Muscle layer of colon (tissue), 2 donors: ENCODE measurements at regions not wholly inside any gene's neighbourhood (a gene's known extent, or its start where the extent isn't known, plus 50 kb on each side); places are given as distances from the start of the nearest gene placed in this dataset.
"Not testable (repeated sequence)": the region's sequence is repeated elsewhere in the genome, so short reads cannot be mapped to it uniquely, and the experiment has no call there.

Experiments
- H3K27ac ChIP-seq: one replicate; pipeline ENCODE4 v1.7.0; 2013; ENCODE audit warnings: low read depth, mild to moderate bottlenecking, low read length, moderate library complexity
- H3K27me3 ChIP-seq, 2 donors: one replicate each; pipeline ENCODE4 v1.7.0; 2013; ENCODE audit warnings: low read length in 2 of 2, mild to moderate bottlenecking in 2 of 2; ENCODE audit not compliant: insufficient read depth in 2 of 2, control insufficient read depth in 1 of 2
- H3K36me3 ChIP-seq: one replicate; pipeline ENCODE4 v1.7.0; 2013; ENCODE audit warnings: mild to moderate bottlenecking, low read length; ENCODE audit not compliant: insufficient read depth
- H3K4me1 ChIP-seq: one replicate; pipeline ENCODE4 v1.7.0; 2013; ENCODE audit warnings: mild to moderate bottlenecking, low read length; ENCODE audit not compliant: insufficient read depth
- H3K4me3 ChIP-seq, 2 donors: one replicate each; pipeline ENCODE4 v1.7.0; 2013; ENCODE audit warnings: low read length in 2 of 2, low read depth in 1 of 2, mild to moderate bottlenecking in 1 of 2, moderate library complexity in 1 of 2
- H3K9ac ChIP-seq: one replicate; pipeline ENCODE4 v1.7.0; 2013; ENCODE audit warnings: low read length
- H3K9me3 ChIP-seq: one replicate; pipeline ENCODE4 v1.7.0; 2013; ENCODE audit warnings: mild to moderate bottlenecking, low read length
- donor health status: abdominal sarcoma.
- donor health status: Adenocarcinoma of cecum.

DNA sequence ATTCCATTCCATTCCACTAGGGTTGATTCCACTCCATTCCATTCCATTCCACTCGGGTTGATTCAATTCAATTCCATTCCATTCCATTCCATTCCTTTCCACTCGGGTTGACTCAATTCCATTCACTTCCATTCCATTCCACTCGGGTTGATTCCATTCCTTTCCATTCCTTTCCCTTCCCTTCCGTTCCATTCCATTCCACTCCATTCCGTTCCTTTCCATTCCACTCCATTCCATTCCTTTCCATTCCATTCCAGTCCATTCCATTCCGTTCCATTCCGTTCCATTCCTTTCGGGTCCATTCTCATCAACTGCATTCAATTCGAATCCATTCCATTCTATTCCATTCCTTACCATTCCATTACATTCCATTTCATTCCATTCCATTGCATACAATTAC lies 1135.3 kb downstream of the RPIA start:
- H3K9me3 ChIP-seq, H3K4me3 ChIP-seq, H3K27me3 ChIP-seq, H3K9ac ChIP-seq, H3K4me1 ChIP-seq, H3K27ac ChIP-seq, H3K36me3 ChIP-seq: not testable (repeated sequence)

DNA sequence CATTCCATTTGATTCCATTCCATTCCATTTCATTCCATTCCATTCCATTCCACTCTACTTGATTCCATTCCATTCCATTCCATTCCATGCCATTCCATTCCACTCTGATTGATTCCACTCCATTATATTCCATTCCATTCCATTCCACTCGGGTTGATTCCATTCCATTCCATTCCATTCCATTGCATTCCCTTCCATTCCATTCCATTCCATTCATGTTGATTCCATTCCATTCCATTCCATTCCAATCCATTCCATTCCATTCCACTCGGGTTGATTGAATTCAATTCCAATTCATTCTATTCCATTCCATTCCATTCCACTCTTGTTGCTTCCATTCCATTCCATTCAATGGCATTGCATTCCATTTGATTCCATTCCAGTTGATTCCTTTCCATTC lies 1136.4 kb downstream of the RPIA start:
- H3K9ac ChIP-seq, H3K27me3 ChIP-seq, H3K36me3 ChIP-seq, H3K4me1 ChIP-seq, H3K4me3 ChIP-seq, H3K9me3 ChIP-seq, H3K27ac ChIP-seq: not testable (repeated sequence)

DNA sequence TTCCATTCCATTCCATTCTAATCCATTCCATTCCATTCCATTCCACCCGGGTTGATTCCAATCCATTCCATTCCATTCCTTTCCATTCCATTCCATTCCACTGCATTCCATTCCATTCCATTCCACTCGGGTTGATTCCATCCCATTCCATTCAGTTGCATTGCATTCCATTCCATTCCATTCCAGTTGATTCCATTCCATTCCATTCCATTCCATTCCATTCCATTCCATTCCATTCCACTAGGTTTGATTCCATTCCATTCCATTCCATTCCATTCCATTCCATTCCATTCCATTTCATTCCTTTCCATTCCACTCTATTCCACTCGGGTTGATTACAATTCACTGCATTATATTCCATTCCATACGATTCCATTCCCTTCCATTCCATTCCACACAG lies 1136.9 kb downstream of the RPIA start:
- not testable (repeated sequence) for H3K9me3 ChIP-seq, H3K4me3 ChIP-seq, H3K27me3 ChIP-seq, H3K36me3 ChIP-seq, H3K4me1 ChIP-seq, H3K9ac ChIP-seq, H3K27ac ChIP-seq

DNA sequence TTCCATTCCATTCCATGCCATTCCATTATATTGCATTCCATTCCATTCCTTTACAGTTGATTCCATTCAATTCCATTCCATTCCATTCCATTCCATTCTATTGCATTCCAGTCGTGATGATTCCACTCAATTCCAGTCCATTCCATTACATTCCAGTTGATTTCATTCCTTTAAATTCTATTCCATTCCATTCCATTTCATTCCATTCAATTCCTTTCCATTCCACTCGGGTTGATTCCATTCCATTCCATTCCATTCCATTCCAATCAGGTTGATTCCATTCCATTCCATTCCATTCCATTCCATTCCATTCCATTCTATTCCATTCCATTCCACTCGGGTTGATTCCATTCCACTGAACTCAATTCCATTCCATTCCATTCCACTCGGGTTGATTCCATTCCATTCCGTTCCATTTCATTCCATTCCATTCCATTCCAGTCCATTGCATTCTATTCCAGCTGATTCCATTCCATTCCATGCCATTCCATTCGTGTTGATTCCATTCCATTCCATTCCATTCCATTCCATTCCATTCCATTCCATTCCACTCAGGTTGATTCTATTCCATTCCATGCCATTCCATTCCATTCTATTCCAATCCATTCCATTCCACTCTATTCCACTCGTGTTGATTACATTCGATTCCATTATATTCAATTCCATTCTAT lies 1137.6 kb downstream of the RPIA start:
- H3K4me1 ChIP-seq, H3K9me3 ChIP-seq, H3K27me3 ChIP-seq, H3K9ac ChIP-seq, H3K27ac ChIP-seq, H3K36me3 ChIP-seq, H3K4me3 ChIP-seq: not testable (repeated sequence)

DNA sequence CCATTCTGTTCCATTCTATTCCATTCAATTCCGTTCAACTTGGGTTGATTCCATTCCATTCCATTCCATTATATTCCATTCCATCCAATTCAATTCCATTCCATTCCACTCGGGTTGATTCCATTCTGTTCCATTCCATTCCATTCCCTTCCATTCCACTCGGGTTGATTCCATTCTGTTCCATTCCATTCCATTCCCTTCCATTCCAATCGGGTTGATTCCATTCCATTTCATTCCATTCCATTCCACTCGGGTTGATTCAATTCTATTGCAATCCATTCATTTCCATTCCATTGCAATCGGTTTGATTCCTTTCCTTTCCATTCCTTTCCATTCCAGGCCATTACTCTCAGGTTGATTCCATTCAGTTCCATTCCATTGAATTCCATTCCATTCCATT lies 1138.4 kb downstream of the RPIA start:
- Histone ChIP-seq H3K9me3 (no peaks in the 10 kb centered on the region), H3K36me3 (no peaks in the 10 kb centered on the region)

DNA sequence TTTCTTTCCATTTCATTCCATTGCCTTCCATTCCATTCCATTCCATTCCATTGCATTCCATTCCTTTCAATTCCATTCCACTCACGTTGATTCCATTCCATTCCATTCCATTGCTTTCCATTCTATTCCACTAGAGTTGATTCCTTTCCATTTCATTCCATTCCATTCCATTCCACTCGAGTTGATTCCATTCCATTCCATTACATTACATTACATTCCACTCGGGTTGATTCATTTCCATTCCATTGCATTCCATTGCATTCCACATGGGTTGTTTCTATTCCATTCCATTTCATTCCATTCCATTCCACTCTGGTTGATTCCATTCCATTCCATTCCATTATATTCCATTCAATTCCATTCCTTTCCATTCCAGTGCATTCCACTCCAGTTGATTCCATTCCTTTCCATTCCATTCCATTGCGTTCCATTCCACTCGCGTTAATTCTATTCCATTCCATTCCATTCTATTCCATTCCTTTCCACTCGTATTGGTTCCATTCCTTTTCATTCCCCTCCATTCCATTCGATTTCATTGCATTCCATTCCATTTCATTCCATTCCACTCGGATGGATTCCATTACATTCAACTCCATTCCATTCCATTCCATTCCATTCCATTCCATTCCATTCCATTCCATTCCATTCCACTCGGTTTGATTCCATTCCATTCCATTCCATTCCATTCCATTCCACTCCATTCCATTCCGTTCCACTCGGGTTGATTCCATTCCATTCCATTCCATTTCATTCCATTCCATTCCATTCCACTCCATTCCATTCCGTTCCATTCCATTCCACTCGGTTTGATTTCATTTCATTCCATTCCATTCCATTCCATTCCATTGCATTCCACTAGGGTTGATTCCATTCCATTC lies 1139.1 kb downstream of the RPIA start:
- H3K9ac ChIP-seq, H3K9me3 ChIP-seq, H3K27ac ChIP-seq, H3K4me1 ChIP-seq, H3K36me3 ChIP-seq, H3K27me3 ChIP-seq, H3K4me3 ChIP-seq: not testable (repeated sequence)

More for the DNA sequence above, 1138.4 kb downstream of the RPIA start:
- Histone ChIP-seq H3K4me1 (no peaks in the 10 kb centered on the region), H3K4me3 (no peak overlapping the region), H3K27me3 (no peaks in the 10 kb centered on the region), H3K27ac (no peak overlapping the region), H3K9ac (no peak overlapping the region)

DNA sequence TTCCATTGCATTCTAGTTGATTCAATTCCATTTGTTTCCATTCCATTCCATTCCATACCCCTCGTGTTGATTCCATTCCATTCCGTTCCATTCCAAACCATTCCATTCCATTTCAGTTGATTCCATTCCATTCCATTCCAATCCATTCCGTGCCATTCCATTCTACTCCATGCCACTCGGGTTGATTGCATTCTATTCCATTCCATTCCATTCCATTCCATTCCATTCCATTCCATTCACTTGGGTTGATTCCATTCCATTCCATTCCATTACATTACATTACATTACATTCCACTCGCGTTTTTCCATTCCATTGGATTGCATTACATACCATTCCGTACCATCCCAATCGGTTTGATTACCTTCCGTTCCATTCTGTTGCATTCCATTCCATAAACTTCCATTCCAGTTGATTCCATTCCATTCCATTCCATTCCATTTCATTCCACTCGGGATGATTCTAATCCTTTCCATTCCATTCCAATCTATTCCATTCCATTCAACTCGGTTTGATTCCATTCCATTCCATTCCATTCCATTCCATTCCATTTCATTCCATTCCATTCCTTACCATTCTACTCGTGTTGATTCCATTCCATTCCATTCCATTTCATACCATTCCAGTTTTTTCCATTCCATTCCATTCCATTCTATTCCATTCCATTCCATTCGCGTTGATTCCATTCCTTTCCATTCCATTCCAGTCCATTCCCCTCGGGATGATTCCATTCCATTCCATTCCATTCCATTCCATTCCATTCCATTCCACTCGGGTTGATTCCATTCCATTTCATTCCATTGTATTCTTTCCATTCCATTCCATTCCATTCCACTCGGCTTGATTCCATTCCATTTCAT lies 1140.4 kb downstream of the RPIA start:
- Histone ChIP-seq H3K27me3 (no peaks in the 10 kb centered on the region), H3K27ac (no peak overlapping the region), H3K9me3 (no peaks in the 10 kb centered on the region), H3K9ac (no peak overlapping the region), H3K36me3 (no peaks in the 10 kb centered on the region), H3K4me1 (no peaks in the 10 kb centered on the region), H3K4me3 (no peak overlapping the region)

DNA sequence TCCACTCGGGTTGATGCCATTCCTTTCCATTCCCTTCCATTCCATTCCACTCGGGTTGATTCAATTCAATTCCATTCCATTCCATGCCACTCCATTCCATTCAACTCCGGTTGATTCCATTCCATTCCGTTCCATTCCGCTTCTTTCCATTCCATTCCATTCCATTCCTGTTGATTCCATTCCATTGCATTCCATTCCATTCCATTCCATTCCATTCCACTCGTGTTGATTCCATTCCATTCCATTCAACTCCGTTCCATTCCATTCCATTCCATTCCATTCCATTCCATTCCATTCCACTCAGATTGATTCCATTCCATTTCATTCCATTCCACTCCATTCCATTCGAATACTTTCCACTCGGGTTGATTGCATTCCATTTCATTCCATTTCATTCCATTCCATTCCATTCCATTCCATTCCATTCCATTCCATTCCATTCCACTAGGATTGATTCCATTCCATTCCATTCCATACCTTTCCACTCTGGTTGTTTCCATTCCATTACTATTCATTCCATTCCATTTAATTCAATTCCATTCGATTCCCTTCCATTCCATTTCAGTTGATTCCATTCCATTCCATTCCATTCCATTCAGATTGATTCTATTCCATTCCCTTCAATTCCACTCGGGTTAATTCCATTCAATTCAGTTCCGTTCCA lies 1141.8 kb downstream of the RPIA start:
- Histone ChIP-seq H3K27me3 (no peaks in the 10 kb centered on the region), H3K9me3 (no peaks in the 10 kb centered on the region), H3K9ac (no peak overlapping the region), H3K36me3 (no peaks in the 10 kb centered on the region), H3K4me3 (no peak overlapping the region), H3K4me1 (no peaks in the 10 kb centered on the region), H3K27ac (no peak overlapping the region)

DNA sequence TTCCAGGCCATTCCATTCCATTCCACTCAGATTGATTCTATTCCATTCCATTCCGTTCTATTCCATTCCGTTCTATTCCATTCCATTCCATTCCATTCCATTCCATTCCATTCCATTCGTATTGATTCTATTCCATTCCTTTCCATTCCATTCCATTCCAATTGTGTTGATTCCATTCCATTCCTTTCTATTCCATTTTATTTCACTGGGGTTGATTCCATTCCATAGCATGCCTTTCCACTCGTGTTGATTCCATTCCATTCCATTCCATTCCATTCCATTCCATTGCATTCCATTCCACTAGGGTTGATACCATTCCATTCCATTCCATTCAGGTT lies 1142.3 kb downstream of the RPIA start:
- H3K9me3 ChIP-seq = no peaks in the 10 kb centered on the region
- H3K27ac ChIP-seq = no peak overlapping the region
- no peaks in the 10 kb centered on the region for H3K36me3 ChIP-seq
- H3K27me3 ChIP-seq = no peaks in the 10 kb centered on the region
- no peak overlapping the region for H3K4me3 ChIP-seq
- no peaks in the 10 kb centered on the region for H3K4me1 ChIP-seq
- H3K9ac ChIP-seq = no peak overlapping the region

DNA sequence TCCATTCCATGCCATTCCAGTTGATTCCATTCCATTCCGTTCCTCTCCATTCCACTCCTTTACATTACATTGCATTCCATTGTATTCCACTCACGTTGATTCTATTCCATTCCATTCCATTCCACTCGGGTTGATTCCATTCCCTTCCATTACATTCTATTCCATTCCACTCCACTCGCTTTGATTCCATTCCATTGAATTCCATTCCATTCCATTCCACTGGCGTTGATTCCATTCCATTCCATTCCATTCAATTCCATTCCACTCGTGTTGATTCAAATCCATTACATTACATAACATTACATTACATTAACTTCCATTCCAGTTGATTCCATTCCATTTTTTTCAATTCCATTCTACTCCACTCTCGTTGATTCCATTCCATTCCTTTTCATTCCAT lies 1142.8 kb downstream of the RPIA start:
- no peak overlapping the region for H3K4me3 ChIP-seq
- H3K36me3 ChIP-seq = no peaks in the 10 kb centered on the region
- H3K27me3 ChIP-seq = no peaks in the 10 kb centered on the region
- no peak overlapping the region for H3K9ac ChIP-seq
- H3K9me3 ChIP-seq = no peaks in the 10 kb centered on the region
- H3K4me1 ChIP-seq = no peaks in the 10 kb centered on the region
- H3K27ac ChIP-seq = no peak overlapping the region

DNA sequence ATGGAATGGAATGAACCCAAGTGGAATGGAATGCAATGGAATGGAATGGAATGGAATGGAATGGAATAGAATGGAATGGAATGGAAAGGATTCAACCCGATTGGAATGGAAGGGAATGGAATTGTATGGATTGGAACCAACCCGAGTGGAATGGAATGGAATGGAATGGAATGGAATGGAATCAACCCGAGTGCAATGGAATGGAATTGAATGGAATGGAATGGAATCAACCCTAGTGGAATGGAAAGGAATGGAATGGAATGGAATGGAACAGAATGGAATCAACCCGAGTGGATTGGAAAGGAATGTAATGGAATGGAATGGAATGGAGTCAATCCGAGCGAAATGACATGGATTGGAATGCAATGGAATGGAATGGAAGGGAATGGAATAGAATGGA lies 1144.9 kb downstream of the RPIA start:
- H3K27ac ChIP-seq = not testable (repeated sequence)

More for the DNA sequence above, 1144.9 kb downstream of the RPIA start:
- not testable (repeated sequence) for H3K36me3 ChIP-seq, H3K4me3 ChIP-seq, H3K9me3 ChIP-seq, H3K4me1 ChIP-seq, H3K9ac ChIP-seq, H3K27me3 ChIP-seq
